Stimulated activated CD8-positive, alpha-beta memory T cell treated with anti-CD3 and anti-CD28 coated beads, Interleukin-15, amount 100 ng/mL, for 48 hours (primary cell): ENCODE measurements at regions not wholly inside any gene's neighbourhood (a gene's known extent, or its start where the extent isn't known, plus 50 kb on each side); places are given as distances from the start of the nearest gene placed in this dataset.

Experiments
- DNase-seq, 2 donors: peaks; one replicate each; pipeline ENCODE4 v3.0.0-alpha.2; 2020; ENCODE audit warnings: low read depth in 2 of 2

DNA sequence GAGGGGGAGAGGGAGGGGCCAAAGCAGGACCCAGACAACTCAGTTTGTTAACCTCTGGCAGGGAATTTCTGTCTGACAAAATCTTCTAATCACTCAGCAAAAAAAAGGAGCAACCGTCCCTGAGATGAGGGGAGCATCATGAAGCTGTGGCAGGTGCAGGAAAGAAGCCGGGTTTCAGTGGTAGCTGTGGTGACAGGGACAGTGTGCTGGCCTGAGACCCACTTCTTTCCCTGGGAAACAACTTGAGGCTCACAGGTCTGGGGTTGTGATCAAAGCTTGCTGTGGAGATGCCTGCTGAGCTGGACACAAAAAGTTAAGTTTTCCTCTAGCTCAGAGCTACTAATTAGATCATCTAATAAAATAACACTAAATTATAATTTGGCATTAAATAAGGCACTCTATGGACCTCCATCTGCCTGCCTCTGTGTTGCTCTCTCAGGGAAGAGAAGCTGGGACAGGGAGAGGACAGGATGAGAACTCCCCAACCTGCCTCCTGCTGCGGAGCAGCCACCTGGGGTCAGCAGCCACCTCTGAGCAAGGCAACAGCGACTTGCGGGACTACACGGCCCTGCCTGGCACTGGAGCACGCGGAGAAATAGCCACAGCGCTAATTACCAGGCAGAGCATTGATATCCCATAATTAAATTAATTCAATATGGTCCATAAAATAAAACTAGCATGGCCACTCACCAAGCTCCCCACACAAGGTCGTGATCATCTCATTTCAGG is 104.6 kb upstream of the TEX51 start:
- no peak for DNase-seq

DNA sequence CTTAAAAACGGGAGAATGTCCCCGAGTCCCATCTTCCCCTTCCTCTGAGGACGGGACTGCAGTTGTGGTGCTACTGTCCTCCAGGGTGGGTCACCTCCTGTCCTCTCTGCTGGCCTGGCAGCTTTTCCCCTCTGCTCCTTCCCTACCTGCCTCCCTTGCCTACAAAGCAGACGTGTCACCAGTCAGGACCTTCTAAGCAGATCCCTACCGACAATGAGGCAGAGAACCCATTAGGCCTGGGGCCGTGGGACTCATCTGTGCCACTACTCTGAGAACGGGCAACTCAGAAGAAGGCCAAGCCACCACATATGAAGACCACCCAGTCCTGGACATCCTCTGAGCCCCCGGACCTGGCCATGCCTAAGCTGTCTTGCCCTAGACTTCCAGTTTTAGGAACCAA is 103.0 kb upstream of the TEX51 start:
- DNase-seq, result no peak

DNA sequence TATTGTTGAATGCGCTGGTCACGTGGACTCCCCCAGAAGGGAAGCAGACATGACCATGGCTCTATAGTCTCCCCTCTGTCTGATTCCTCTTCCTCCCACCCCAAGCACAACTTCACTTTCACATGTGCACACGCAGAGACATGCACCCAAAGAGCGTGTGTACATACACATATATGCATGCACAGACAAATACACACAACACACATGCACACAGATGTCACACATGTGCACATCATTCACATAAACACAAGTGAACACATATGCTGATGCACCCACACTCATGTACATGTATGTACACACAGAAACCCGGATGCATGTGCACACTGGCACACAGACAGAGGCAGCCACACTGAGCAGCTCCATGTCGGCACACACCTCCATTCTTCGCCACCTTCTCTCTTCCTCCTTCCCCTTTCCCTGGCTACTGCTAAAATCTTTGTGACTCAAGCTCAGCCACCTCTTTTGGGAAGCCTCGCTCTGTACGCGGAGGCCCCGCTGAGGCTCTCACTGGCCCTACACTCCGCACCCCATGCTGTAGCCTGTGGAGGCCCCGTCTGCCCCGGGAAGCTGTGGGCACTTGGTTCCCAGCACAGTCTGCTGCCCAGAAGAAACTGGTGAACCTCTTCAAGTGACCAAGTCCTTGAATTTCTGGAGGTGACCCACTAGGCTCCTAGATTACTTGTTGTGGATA is 101.6 kb upstream of the TEX51 start:
- no peak for DNase-seq

DNA sequence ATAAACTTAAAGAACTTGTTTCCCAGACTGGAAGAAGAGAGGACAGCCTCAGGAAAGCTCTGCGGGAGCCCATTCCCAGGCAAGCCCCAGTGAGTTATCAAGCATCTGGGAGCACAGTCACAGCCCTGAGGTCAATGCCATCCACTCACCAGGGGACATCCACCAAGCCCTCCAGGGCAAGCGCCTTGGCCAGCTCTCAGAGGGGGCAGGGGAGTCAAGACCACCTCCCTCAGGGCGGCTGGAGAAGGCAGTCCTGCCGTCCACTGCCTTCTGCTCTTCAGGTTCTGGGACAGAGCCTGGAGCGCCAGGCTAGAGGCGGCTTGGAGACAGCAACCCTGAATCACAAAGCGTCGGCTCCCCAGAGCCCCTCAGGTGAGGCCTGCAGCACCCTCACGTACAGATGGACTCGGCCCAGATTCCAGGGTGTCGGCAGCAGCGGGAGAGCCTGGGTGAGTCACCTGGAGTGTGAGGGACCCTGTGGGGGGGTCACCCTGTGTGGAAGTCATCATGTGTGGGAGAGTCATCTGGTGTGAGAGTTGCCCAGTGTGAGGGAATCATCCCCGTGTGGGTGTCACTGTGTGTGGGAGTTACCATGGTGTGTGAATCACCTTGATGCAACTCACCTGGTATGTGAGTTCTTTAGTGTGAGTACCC is 100.9 kb upstream of the TEX51 start:
- DNase-seq, result no peak

DNA sequence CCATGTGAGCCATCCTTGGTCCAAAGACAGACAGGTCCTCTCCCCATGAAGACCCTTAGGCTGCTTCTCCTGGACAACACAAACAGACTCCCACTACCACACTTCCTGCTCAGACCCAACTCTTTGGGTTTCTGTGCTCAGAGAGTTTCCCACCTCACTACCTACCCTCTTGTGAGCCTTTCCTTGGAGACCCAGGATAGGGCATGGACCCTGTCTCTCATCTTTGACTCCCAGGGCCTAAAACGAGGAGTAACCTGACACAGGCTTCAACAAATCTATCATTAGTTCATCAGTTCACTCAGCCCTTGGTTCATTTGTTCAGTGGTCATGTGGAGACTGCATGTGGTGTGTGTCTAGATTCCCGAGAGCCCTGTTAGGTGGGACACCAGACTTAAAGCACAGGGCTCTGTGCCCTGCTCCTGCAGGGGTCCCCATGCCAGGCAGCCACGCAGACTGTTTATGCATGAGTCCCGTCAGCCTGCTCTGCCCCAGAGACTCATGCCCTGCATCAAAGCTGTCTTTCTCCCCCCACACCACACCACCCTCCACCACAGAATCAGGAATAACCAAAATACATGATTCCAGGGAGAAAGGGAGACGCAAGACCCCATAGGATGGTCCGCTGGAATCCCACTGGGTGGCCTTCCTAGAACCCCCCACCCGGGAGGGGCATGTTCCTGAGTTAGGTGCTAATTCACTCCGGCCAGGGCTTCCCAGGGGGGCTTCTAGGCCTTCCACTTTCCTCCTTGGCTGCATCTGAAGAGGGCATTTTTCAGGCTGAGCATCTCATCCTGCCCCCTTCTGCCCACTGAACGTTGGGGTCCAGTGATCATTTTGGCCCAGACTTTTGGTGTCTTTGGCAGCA is 100.2 kb upstream of the TEX51 start:
- no peak for DNase-seq

DNA sequence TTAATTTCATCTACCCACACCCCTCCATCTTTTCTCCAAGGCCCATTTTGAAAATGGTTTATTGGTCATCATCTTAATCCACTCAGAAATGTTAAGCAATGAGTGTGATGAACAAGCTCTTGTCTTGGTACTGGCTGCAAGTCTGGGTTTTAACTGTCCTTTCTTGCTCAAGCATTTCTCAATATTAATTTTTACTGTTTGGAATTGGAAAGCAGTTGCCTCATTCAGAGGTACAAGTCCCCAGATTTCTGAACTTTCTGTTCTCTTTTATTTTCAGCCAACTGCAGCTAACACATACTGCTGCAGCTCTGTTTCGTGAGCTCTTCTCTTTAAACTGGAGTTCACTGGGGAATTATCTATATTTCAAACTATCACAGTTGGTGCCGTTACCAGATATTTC is 99.4 kb upstream of the TEX51 start:
- DNase-seq, result no peak

DNA sequence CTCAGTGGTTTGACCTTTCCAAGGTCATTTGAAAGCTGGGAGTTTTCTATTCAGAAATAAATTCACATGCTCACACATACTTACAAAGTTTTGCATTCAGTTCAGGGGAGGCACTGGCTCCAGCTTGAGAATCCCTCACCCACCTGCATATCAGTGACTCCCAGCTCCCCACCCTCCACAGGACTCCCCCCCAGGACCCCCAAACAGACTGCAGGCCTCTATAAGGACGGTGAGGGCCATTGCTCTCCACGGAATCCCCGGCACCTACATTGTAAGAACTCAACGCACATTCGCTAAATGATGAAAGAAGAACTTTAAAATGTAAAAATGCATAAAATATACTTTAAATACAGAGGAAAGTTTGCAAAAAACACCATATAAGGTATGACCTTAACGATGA is 97.2 kb upstream of the TEX51 start:
- no peak for DNase-seq

DNA sequence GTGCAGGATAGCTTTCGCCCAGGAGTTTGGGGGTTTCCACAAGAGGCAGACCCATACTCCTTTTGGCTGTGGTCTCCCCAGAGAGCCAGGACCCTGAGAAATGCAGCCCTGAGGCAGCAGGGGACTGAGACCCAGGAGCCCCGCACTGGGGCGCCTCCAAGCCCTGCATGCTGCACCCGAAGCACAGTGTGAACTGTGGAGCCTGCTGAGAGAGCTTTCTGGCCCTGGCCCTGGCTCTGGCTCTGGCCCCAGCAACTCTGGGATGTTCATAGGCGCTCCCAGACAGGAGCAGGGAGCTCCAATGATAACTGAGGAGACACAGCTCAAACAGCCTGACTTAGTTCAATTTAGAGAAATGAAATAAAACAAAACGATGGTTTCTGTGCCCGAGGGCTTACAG is 96.4 kb upstream of the TEX51 start:
- no peak for DNase-seq

DNA sequence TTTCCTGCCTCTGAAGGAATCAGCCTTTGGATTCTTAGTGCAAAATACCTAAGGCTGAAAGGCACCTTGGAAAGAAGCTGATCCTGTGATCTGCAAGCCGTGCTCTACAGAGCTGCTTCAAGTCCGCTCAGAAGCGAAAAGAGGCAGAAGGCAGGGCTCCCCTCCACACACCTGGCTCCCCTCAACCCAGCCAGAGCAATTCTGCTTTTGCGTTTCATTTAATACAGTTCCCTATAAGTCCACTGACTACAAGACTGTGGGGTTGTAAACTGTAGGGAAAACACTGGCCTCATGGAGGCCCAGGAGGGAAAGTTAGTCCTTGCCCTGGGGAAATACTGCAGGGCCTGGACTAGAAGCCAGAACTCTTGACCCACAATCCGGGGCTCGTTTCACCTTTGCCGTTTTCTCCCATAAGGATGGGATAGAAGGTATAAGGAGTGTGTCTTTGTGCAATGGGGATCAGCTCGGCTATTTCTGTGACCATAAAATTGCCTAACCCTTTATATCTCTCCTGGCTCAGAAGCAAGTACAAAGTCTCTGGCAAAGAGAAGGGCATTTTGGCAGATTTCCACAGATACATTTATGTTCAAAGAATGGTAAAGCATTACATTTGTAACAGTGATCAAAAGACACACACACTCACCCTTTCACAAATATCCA is 95.8 kb upstream of the TEX51 start:
- no peak for DNase-seq

DNA sequence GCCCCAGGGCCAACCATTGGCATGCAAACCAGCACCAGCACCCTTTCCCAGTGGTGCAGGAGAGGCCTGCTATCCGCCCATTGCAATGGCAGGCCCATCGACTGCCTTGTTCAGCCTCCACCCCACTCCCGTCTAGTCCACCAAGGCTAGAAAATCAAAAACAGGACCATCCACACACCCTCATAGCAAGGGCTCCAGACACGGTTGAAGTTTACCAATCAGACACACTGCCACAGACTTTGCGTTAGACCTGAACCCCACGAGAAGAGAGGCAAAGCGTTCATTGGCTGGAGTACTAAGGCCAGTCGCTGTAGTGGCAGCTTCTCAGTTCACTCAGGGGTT is 95.3 kb upstream of the TEX51 start:
- DNase-seq, result no peak

DNA sequence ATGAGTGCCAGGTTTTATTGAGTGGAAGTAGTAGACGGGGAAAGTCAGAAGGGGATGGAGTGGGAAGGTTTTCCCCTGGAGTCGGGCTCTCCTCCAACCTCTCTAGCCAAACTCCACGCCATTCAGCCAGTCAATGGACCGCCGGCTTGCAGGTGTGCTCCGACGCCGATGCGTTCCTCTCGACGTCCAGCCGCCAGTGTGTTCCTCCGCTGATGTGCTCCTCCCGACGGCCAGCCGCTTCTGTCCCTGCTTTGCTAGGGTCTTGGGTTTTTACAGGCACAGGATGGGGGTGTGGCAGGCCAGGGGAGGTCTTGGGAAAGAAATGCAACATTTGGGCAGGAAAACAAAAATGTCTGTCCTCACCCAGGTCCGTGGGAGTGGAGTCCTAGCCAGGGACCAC is 94.3 kb upstream of the TEX51 start:
- no peak for DNase-seq

DNA sequence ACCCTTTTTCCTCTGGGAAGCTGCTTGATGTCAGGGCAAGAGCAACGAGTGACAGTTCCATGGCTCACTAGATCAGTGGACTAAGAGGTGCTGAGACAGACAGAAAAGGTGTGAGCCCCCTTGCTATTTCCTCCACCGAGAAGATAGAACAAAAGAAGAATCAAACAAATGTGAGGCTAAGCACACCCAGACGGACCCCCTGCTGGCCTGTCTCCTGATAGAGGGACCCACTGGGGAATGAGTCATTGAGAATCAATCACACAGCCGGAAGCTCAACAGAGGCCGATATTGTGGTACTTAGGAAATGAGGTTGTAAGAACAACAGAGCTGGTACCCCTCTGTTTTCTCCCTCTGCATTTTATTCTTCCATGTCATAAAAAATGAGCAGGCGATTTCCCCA is 89.8 kb upstream of the TEX51 start:
- DNase-seq, result no peak

DNA sequence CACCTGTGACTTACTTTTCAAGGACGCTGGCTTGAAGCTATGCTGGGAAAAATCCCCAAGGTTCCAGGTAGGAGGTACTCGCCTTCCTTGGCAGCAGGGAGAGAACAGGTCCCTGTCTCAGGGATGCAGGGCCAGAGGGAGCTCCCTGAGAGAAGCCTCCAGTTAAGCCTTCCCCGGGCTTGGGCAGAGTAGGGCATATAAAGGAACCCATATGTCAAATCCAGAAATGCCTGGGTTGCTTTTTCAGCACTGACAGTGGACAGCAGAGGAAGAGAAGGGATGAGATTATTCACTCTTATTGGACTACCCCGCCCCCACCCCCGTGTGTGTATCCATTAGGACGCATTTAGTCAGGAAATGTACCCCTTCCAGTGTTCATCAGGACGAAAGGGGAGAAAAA is 89.3 kb upstream of the TEX51 start:
- DNase-seq, result no peak

DNA sequence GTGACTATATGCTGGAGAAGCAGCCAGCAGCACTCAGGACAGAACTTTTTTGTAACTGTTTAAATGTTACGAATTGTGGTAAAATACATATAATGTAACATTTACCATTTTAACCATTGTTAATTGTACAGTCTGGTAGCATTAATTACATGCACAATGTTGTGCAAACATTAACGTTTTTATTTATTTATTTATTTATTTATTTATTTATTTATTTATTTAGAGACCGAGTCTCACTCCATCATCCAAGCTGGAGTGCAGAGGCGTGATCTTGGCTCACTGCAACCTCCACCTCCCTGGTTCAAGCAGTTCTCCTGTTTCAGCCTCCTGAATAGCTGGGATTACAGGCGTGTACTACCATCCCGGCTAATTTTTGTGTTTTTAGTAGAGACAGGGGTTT is 88.7 kb upstream of the TEX51 start:
- DNase-seq, result no peak

DNA sequence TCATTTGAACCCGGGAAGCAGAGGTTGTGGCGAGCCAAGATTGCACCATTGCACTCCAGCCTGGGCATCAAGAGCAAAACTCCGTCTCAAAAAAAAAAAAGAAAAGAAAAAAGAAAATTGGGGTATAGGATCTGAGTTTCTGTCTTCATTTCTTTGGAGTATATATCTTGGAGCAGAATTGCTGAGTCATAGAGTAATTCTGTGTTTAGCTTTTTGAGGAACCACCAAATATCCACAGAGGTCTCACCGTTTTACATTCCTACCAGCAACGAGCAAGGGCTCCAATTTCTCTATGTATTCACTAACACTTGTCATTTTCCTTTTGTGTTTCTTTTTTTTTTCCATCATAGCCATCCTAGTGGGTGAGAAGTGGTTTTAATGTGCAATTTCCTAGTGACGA is 87.6 kb upstream of the TEX51 start:
- no peak for DNase-seq

DNA sequence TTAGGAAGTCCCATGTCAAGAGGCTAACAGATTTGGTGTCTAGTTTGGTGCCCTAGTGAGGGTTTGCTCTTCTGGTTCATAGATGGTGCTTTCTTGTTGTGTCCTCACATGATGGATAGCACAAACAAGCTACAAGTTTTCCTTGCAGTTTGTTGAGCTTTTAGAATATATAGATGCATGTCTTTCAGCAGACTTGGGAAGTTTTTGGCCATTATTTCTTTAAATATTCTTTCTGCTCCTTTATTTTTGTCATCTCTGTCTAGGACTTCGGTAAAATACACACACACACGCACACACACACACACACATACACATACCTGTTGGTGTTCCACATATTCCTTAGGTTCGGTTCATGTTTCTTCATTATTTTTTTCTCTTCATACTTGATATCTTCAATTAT is 81.5 kb upstream of the TEX51 start:
- no peak for DNase-seq

DNA sequence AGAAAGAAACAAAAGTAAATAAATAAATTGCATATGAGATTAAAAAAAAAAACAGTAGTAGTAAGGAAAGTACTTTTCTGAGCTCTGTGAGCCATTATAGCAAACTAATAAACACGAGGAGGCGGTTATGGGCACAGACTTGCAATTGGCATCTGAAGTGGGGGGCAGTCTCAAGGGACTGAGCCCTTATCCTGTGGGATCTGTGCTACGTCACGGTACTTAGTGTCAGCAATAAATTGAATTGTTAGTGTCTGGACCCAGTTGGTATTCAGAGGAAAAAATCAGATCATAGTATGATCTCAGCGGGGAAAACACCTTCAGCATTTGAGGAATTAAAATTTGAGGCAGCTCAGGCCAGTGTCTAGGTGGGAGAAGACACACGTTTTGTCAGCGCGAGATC is 76.6 kb upstream of the TEX51 start:
- no peak for DNase-seq

DNA sequence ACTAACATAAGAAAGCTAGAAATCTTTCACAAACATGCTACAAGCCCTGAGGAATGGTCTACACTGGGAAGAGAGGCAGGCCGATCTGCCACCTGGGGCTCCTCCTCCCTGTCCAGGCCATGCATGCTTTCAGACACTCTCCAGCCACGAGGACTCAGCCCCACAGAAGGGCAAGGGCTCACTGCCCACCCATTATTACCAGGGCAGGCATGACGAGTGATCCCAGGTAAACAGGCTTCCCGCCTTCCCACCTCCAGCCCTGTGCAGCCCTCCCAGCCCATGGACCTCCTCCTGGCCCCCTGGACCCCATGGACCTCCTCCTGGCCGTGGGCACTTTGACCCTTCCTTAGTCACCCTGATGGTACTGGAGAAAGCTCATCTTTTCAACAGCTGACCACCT is 75.8 kb upstream of the TEX51 start:
- DNase-seq, result no peak

DNA sequence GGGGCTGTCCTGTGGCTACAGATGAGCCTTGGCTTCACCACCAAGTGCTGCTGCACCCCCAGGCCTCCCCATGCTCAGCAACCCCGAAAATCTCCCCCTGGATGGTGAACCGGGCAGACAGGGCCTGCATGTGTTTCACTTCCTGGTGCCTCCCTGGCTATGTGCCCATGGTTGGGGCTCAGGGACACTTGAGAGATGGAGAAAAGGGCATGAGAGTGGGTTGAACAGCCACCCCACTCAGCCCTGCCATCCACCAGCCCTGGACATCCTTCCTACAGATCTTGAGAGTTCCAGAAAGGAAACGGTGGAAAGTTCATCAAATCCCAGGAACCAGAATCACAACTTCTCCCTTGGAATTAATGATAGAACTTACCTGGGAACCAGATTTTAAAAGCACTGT is 74.7 kb upstream of the TEX51 start:
- DNase-seq, result no peak

DNA sequence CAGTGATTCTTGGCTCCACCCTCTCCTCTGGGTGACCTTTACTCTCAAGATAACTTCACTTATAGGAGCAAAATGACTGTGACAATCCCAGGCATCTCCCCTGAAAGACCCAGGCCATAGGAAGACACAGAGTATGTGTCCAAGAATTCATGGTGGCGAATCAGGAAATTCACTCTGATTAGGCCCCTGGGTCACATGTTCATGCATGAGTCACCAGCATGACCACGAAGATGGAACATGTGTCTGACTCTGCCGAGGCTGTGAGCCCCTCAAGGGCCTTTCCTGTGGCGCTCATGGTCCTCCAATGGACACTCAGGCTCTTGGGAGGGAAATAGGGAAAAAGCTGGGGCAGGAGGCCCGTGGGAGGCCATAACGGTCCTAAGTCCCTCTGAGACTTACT is 74.0 kb upstream of the TEX51 start:
- DNase-seq, result no peak

DNA sequence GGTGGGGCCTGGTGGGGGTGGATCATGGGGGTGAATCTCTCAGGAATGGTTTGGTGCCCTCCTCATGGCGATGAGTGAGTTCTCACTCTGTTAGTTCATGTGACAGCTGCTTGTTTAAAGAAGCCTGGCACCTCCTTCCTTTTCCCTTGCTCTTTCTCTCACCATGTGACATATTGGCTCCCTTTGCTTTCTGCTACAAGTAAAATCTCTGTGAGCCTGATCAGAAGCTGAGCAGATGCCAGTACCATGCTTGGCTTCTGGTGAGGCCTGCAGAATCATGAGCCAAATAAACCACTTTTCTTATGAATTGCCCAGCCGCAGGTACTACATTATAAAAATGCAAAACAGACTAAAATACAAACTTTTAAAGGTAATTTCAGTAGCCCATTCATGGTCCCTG is 73.4 kb upstream of the TEX51 start:
- DNase-seq, result no peak

DNA sequence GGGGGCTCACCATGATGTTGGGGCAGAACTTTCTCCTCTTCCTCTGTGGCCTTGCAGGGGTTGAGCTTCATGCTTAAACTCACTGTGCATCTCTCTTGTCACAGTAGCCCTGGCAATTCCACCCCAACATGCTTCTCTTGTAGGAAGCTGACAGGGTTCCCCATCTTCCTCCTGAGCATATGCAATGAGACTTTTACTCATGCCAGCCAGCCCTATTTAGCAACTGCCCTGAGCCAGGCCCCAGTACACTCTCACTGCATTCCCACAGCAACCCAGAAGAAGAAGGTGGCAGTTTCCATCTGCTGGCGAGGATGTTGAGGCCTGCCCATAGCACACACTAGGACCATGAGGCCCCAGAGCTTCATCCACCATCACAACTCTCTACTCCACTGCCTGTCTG is 72.2 kb upstream of the TEX51 start:
- DNase-seq, result no peak
